ENCODE measurements at regions not wholly inside any gene's neighbourhood (a gene's known extent, or its start where the extent isn't known, plus 50 kb on each side); places are given as distances from the start of the nearest gene placed in this dataset.
A peak's percentile ranks its signal among the peaks of the same experiment; 100 is the strongest.

DNA sequence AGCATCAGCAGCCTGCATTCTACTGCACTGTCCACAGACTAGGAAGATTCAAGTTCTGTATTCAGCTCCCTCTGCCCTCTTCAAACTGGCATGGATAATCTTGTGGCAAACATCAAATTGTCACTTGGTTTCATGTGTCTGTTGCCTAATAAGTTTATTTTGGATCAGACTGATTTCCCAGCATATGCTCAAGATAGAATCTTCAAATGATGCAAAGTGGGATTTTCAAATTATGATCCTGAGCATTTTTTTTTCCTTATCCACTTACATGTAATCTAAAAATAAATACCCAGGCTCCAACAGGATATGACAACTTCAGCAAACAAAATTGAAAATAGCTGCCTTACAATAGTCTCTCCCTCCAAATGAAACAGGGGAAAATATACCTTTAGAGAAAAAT, 160.9 kb upstream of the VRK2 start:
- no peak for DNase-seq (ENCODE audit: low spot score)

GRCh38 chr2:57886161-57886786, 160.3 kb upstream of the VRK2 start:
- DNase-seq (ENCODE audit: low spot score) = no peak

DNA sequence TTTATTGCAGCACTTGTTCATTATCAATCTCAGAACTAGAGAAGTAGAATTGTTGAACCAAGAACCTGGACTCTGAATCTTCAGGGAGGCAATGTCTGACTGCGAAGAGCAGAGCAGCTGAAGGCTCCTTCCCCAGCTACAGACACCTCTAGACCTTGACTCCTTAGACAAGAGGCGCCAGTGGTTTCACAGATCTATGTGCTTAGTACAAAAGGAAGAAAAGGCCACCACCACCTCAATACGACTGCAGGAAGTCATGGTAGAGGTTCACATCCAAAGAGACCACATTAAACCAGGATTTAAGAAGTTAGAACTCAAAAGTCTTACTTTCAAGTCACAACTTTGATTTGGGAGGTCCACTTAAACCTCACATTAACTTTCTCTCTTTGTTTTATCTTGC, 158.1 kb upstream of the VRK2 start:
- DNase-seq (ENCODE audit: low spot score) = no peak

DNA sequence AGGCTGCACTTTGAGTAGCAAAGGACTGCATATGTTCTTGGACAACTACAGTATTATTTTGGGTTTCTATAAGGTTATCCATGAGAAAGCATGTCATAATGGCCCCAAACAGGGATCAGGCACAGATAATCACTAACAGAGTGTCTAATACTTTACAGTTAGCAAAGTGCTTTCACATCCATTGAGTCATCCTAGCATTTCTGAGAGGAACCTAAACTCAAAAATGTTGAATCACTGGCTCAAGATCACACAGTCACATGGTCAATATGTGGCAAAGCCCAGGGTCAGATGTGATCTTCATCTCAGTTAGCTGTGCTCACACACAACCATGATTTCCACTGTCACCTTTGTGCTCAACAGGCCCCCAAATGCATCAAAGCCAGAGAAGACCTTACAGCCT, 156.1 kb upstream of the VRK2 start:
- DNase-seq (ENCODE audit: low spot score) = no peak

DNA sequence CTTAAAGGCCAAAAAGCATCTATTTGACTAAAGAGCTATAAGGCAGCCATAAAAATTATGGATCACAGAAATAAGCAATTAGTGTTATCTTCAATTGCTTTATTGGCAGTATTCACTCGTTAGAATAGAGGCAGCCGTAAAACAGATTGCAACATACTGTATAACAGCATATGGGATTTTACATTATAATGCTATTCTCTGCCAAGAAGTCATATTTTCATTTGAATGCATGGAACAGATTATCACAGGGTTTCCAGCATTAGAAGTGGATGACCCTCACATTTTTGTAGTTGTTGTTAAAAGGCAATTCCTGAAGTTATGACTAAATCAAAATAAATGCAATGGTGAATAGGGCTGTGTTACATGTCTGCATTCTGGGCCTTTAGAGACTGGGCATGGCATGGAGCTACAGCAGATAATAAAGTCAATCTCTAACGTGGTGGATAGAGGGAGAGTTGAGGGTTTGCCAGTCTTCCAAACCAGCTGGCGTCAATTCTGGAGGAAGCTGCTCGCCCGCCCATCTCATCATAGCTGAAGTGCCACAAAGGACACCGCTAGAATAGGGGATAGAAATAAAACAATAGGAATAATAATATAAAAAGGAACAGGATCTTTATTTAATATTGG, 155.4 kb upstream of the VRK2 start:
- no peak for DNase-seq (ENCODE audit: low spot score)

DNA sequence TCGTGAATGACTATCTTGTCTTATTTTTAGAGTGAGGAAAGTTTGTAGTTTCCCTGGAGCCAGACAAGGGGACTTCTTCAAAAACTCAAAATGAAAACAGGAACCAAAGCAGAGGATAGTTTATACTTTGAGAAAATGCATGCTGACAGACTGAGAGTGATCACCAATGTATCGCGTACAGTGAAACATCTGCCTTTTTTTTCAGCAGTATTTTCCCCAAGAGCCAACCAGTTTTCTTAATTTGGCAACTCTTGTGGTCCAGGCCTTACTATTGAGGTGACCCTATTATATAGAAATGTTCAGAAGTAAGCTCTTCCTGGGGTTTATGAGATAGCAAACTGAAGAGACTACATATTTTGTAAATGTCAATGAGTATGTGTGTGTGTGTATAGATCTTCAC, 153.7 kb upstream of the VRK2 start:
- DNase-seq (ENCODE audit: low spot score) = no peak

GRCh38 chr2:57893347-57893746, 153.3 kb upstream of the VRK2 start:
- DNase-seq (ENCODE audit: low spot score) = no peak

DNA sequence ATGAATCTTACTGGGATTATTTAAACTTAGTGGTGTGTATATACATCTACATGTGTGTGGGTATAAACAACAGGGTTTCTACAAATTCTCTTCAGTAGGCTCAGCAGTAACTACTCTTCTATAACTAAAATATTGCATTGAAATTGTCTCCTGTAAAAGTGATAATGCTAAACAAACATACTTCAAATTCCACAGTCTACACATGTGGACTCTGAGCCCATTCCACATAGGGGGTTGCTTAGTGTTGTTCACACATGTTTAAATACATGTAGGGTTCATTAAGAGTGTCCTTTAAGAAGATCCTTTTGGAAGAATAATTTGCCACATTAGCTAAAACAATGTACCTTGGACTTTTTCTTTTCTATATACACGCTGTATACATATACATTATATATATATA, 152.8 kb upstream of the VRK2 start:
- DNase-seq (ENCODE audit: low spot score) = no peak

- no peak for DNase-seq (ENCODE audit: low spot score)
These were observed 152.2 kb upstream of the VRK2 start for GRCh38 chr2:57894381-57894780.

DNA sequence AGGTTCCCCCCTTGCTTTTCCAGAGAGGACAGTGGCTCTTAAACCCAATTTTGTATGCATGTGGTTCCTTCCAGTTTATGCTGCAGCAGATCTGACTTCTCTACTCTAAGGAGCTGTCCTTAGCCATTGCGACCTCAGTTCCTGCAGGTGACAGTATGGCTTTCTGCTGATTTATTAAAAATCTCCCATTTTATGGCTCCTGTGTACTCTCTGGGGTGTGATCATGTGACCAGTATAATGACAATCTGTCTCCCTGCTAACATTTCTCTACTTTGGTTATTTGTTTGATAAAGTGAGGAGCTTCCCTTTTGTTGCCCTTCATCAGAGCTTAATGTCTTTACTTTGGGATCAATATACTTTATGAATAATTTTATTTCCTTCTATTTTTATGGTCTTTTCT, 148.7 kb upstream of the VRK2 start:
- DNase-seq (ENCODE audit: low spot score) = no peak

DNA sequence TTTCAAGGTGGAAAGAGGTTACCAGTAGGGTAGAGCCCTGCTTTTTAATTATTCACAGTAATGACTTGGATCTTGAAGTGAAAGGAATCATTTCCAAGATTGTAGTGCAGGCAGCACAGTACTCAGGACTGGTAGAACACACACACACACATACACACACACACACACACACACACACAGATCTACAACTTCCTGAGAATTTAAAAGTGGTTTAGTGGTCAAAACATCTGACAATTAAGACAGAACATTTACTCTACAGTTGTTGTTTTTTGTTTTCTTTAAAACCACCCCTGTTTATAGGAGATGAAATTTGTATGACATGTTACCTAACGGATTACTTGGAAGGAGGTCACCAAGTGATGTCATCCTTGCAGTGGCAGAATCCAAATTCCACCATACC, 146.7 kb upstream of the VRK2 start:
- no peak for DNase-seq (ENCODE audit: low spot score)

DNA sequence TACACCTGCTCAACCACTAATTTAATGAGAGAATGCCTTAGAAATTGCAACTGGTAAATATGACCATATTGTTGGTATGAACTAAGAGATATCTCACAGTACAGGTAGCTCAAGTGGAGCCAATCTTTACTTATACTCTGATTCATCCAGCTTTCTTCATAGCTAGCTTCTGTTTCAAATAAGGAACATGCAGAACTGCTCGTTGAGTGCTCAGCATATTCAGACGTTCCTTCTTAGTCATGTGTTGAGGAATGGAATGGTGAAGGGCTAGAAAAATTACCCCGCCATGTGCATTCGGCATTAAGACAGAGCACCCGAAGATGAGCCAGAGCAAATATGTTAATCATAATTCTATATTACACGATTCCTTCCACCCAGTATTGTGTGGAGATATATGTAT, 144.0 kb upstream of the VRK2 start:
- no peak for DNase-seq (ENCODE audit: low spot score)

- peak; percentile 14 for DNase-seq (ENCODE audit: low spot score)
These were observed 140.4 kb upstream of the VRK2 start for GRCh38 chr2:57906152-57906732.

GRCh38 chr2:57907411-57907810, 139.2 kb upstream of the VRK2 start:
- no peak for DNase-seq (ENCODE audit: low spot score)

DNA sequence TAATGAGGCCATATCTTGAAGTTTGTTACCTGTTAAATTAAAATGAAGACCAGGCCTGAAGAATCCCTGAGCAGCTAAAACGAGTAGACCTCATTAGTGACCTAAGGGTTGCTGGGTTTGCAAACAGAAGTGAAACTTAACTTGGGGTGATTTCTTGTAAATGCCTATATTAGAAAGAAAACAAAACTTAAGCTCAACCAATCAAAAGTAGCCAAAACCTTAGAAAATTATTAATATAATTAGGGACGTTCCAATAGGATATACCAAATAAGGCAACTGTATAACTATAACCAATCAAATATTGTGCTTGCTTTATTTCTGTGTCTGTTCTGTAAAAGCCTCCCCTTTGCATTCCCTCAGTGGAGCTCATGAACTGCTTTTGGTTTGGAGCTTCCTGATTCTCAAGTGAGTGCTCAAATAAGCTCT, 137.9 kb upstream of the VRK2 start:
- no peak for DNase-seq (ENCODE audit: low spot score)

DNA sequence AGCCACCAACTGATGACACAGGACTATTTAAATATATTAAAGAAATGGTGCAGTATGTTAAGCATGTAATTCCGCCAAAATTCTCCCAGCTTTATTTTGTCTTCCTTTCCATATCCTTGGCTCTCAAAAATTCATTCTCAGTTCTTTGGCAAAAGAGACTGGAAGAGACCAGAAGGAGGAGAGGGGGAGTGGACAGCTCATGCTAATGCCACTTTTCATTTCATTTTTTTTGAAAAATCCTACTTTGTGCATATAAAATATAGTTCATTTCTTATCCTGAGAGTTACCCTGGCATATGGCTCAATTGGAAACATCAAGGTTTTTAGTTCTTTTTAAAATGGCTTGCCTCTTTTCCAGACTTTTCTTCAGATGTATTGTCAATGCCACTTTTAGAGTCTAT, 128.5 kb upstream of the VRK2 start:
- no peak for DNase-seq (ENCODE audit: low spot score)

DNA sequence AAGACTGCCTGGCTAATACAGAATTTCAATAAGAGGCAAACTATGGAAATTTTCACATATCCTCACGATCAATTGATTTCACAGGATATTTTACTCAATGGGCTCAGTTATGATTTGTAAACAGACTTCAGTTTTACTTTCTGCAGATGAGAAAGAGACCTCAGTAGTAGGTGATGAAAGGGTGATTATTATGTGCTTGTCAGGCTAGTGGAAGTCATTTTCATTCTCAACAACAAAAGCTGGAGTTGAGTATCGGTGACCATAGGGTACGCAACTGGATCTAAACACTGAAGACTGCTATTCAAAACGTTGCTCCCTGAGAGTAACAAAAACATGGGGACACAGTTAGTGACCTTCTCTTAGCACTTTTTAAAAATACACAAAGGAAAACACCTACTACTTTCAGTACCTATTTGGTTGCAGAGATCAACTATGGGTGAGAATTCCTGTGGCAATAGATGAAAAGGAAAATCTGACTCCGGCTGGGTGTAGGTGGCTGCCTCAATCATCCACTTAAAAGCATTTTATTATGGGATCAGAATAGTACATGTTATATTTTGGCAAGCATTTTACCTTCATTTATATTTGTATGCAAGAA, 126.2 kb upstream of the VRK2 start:
- DNase-seq (ENCODE audit: low spot score) = no peak

- DNase-seq (ENCODE audit: low spot score) = no peak
These were observed 111.9 kb upstream of the VRK2 start for GRCh38 chr2:57934659-57935058.

DNA sequence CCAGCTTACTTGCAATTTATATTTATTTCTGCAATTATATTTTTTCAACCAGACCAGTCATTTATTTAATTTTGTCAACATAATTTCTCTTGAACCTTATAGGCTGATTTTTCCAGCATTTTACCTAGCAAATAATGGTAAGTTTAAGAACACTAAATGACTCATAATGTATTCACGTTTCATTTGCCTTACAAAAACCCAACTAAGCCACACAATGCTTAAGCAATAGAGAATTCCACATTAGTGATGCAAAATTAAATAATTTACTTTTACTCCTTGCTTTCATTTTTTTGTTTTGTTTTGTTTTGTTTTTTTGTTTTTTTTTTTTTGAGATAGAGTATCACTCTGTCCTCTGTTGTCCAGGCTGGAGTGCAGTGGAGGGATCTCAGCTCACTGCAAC, 110.4 kb upstream of the VRK2 start:
- no peak for DNase-seq (ENCODE audit: low spot score)

- DNase-seq (ENCODE audit: low spot score) = no peak
These were observed 109.2 kb upstream of the VRK2 start for GRCh38 chr2:57937456-57937855.

- no peak for DNase-seq (ENCODE audit: low spot score)
These were observed 104.8 kb upstream of the VRK2 start for GRCh38 chr2:57941816-57942215.

- no peak for DNase-seq (ENCODE audit: low spot score)
These were observed 103.3 kb upstream of the VRK2 start for GRCh38 chr2:57943315-57943714.

DNA sequence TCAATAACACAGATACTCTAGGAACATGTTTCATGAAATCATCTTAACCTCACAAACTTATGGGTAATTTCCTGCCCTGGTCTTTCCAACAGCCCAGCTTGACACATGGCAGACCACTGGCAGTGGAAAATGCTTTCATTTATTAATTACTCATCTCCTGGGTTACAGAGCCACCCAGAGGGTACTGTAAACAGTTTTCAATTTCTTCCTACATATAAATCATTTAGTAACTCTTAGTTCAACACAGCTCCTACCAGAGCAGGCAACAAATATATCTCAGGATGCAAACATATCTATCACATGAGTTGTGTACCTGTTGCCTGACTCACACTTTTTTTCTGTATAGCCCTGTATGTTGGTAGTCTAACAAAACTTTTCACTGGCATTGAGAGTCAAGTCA, 99.2 kb upstream of the VRK2 start:
- DNase-seq (ENCODE audit: low spot score) = no peak

- DNase-seq (ENCODE audit: low spot score) = no peak
These were observed 92.6 kb upstream of the VRK2 start for GRCh38 chr2:57954020-57954419.

Measured in hematopoietic multipotent progenitor cell treated with erythropoietin and hydrocortisone succinate and interleukin-3 and kit ligand, for 17 days (in vitro differentiated cells).